Thymus (tissue), 11 donors: ENCODE measurements at regions not wholly inside any gene's neighbourhood (a gene's known extent, or its start where the extent isn't known, plus 50 kb on each side); places are given as distances from the start of the nearest gene placed in this dataset.

ENCODE experiments used
- DNase-seq, 9 donors: peaks; one replicate each; pipeline ENCODE4 v3.0.0-alpha.2; 2013; ENCODE audit warnings: low spot score in 9 of 9, low read depth in 6 of 9, missing footprints in 1 of 9
- H3K27ac ChIP-seq, 2 donors: one replicate each; pipeline ENCODE4 v1.5.1; 2013; ENCODE audit warnings: control low read depth in 1 of 2, low read depth in 1 of 2, low read length in 1 of 2, mild to moderate bottlenecking in 1 of 2, moderate library complexity in 1 of 2
- H3K27me3 ChIP-seq, 2 donors: one replicate each; pipeline ENCODE4 v1.5.1; 2013; ENCODE audit warnings: low read length in 1 of 2; ENCODE audit not compliant: control insufficient read depth in 2 of 2, insufficient read depth in 1 of 2
- H3K36me3 ChIP-seq, 2 donors: one replicate each; pipeline ENCODE4 v1.5.1; 2013; ENCODE audit warnings: low read length in 1 of 2, mild to moderate bottlenecking in 1 of 2, moderate library complexity in 1 of 2; ENCODE audit not compliant: control insufficient read depth in 2 of 2, insufficient read depth in 2 of 2
- H3K4me1 ChIP-seq, 2 donors: one replicate each; pipeline ENCODE4 v1.5.1; 2013; ENCODE audit warnings: low read length in 2 of 2; ENCODE audit not compliant: control insufficient read depth in 2 of 2, insufficient read depth in 2 of 2
- H3K4me3 ChIP-seq, 2 donors: one replicate each; pipeline ENCODE4 v1.5.1; 2013; ENCODE audit warnings: low read length in 2 of 2, control low read depth in 1 of 2, mild to moderate bottlenecking in 1 of 2
- H3K9me3 ChIP-seq, 2 donors: one replicate each; pipeline ENCODE4 v1.5.1; 2013; ENCODE audit warnings: low read length in 1 of 2, mild to moderate bottlenecking in 1 of 2; ENCODE audit not compliant: control insufficient read depth in 2 of 2, insufficient read depth in 1 of 2
- WGBS: extraction: QIAGEN DNeasy Blood & Tissue Kit; methylation state at CpG from one replicate; pipeline ENCODE4 v1.1.7; 2013; 5-methylcytosine and 5-hydroxymethylcytosine counted together
- donor health status: healthy.

- Histone ChIP-seq H3K9me3 (no peaks in the 10 kb centered on the region), H3K27me3 (no peaks in the 10 kb centered on the region), H3K27ac (no peak overlapping the region), H3K4me1 (no peaks in the 10 kb centered on the region), H3K4me3 (no peak overlapping the region), H3K36me3 (no peaks in the 10 kb centered on the region)
- peak in 1 of 9 donors; percentile 4 for DNase-seq
- 90% methylated on average over 11 of the region's 11 CpGs for WGBS
Measured at GRCh38 chr6:4405621-4406212, 270.3 kb upstream of the ECI2 start.

GRCh38 chr6:4404415-4404814 lies 269.0 kb upstream of the ECI2 start:
- DNase-seq: no peak
- H3K27me3 ChIP-seq: no peaks in the 10 kb centered on the region
- H3K4me3 ChIP-seq: no peak overlapping the region
- 90% methylated on average over 2 of the region's 2 CpGs for WGBS
- H3K4me1 ChIP-seq: no peaks in the 10 kb centered on the region
- no peaks in the 10 kb centered on the region for H3K9me3 ChIP-seq
- H3K36me3 ChIP-seq: no peaks in the 10 kb centered on the region
- H3K27ac ChIP-seq: no peak overlapping the region

GRCh38 chr6:4403828-4404227 lies 268.5 kb upstream of the ECI2 start:
- H3K4me3 ChIP-seq: no peak overlapping the region
- no peak overlapping the region for H3K27ac ChIP-seq
- WGBS: 86% methylated on average over 4 of the region's 4 CpGs
- H3K9me3 ChIP-seq: no peaks in the 10 kb centered on the region
- no peaks in the 10 kb centered on the region for H3K36me3 ChIP-seq
- no peaks in the 10 kb centered on the region for H3K27me3 ChIP-seq
- DNase-seq: no peak
- H3K4me1 ChIP-seq: no peaks in the 10 kb centered on the region

- H3K36me3 ChIP-seq: no peaks in the 10 kb centered on the region
- no peaks in the 10 kb centered on the region for H3K9me3 ChIP-seq
- no peak overlapping the region for H3K27ac ChIP-seq
- H3K4me3 ChIP-seq: no peak overlapping the region
- no peak for DNase-seq
- WGBS: 93% methylated on average over 12 of the region's 12 CpGs
- H3K27me3 ChIP-seq: no peaks in the 10 kb centered on the region
- H3K4me1 ChIP-seq: no peaks in the 10 kb centered on the region
Measured at GRCh38 chr6:4403023-4403752, 267.8 kb upstream of the ECI2 start.

GRCh38 chr6:4402477-4402976 lies 267.2 kb upstream of the ECI2 start:
- H3K27me3 ChIP-seq: no peaks in the 10 kb centered on the region
- no peak for DNase-seq
- H3K27ac ChIP-seq: no peak overlapping the region
- no peaks in the 10 kb centered on the region for H3K9me3 ChIP-seq
- whole genome bisulfite sequencing: 86% methylated on average over 11 of the region's 11 CpGs
- H3K36me3 ChIP-seq: no peaks in the 10 kb centered on the region
- no peak overlapping the region for H3K4me3 ChIP-seq
- no peaks in the 10 kb centered on the region for H3K4me1 ChIP-seq

GRCh38 chr6:4401408-4402368 lies 266.3 kb upstream of the ECI2 start:
- no peak for DNase-seq
- Histone ChIP-seq H3K27me3 (no peaks in the 10 kb centered on the region), H3K9me3 (no peaks in the 10 kb centered on the region), H3K4me1 (no peaks in the 10 kb centered on the region), H3K36me3 (no peaks in the 10 kb centered on the region), H3K27ac (no peak overlapping the region), H3K4me3 (no peak overlapping the region)
- WGBS: 91% methylated on average over 19 of the region's 19 CpGs

- H3K4me3 ChIP-seq: no peak overlapping the region
- no peaks in the 10 kb centered on the region for H3K9me3 ChIP-seq
- 88% methylated on average over 2 of the region's 2 CpGs for WGBS
- H3K4me1 ChIP-seq: no peaks in the 10 kb centered on the region
- no peaks in the 10 kb centered on the region for H3K27me3 ChIP-seq
- no peak overlapping the region for H3K27ac ChIP-seq
- no peak for DNase-seq
- no peaks in the 10 kb centered on the region for H3K36me3 ChIP-seq
Measured at GRCh38 chr6:4399656-4400055, 264.3 kb upstream of the ECI2 start.

GRCh38 chr6:4398791-4399190 lies 263.4 kb upstream of the ECI2 start:
- H3K27me3 ChIP-seq: no peaks in the 10 kb centered on the region
- no peak overlapping the region for H3K27ac ChIP-seq
- H3K4me1 ChIP-seq: no peaks in the 10 kb centered on the region
- no peaks in the 10 kb centered on the region for H3K9me3 ChIP-seq
- H3K36me3 ChIP-seq: no peaks in the 10 kb centered on the region
- no peak overlapping the region for H3K4me3 ChIP-seq
- 92% methylated on average over 3 of the region's 3 CpGs for WGBS
- DNase-seq: no peak

- 90% methylated on average over 5 of the region's 5 CpGs for WGBS
- DNase-seq: no peak
- no peak overlapping the region for H3K27ac ChIP-seq
- H3K36me3 ChIP-seq: no peaks in the 10 kb centered on the region
- no peaks in the 10 kb centered on the region for H3K4me1 ChIP-seq
- no peaks in the 10 kb centered on the region for H3K9me3 ChIP-seq
- no peak overlapping the region for H3K4me3 ChIP-seq
- no peaks in the 10 kb centered on the region for H3K27me3 ChIP-seq
Measured at GRCh38 chr6:4397307-4397706, 261.9 kb upstream of the ECI2 start.
